ENCODE measurements at regions not wholly inside any gene's neighbourhood (a gene's known extent, or its start where the extent isn't known, plus 50 kb on each side); places are given as distances from the start of the nearest gene placed in this dataset.

GRCh38 chrX:85666471-85666870, 287.0 kb upstream of the POF1B start:
- TF ChIP-seq POLR2A (IDR thresholded peaks at IDR 0.05) = no peak
- TF ChIP-seq CTCF (IDR thresholded peaks at IDR 0.05) = no peak

Measured in esophagus squamous epithelium (tissue), 4 donors.